Panc1 (cell line): ENCODE measurements at regions not wholly inside any gene's neighbourhood (a gene's known extent, or its start where the extent isn't known, plus 50 kb on each side); places are given as distances from the start of the nearest gene placed in this dataset.

Source experiments
- ATAC-seq: fragments of 200-7000 bp; cut with Tn5 transposase; 2 replicates; pipeline ENCODE4 v1.9.1; 2020; ENCODE audit warnings: mild to moderate bottlenecking, moderate library complexity
- BruUV-seq: library from RNA; stranded (reverse); fragments of 400-500 nt; replicated peaks from 2 replicates; lab custom pipeline; 2021; lab: Mats Ljungman, UMichigan
- CTCF ChIA-PET: fragments of 300-600 bp; sonication (Branson Sonifier 250); formaldehyde crosslinking; loops from one replicate; lab custom pipeline; 2022; ENCODE audit warnings: antibody characterized with exemption; lab: Charles Lee
- POLR2A ChIA-PET: fragments of 300-600 bp; sonication (Branson Sonifier 250); formaldehyde crosslinking; loops from one replicate; lab custom pipeline; 2022; ENCODE audit warnings: antibody characterized with exemption; lab: Charles Lee
- DNase-seq: peaks from one replicate; pipeline ENCODE4 v3.0.0-alpha.2; 2010; ENCODE audit warnings: low read depth, low spot score
- H3K27ac ChIP-seq: 2 replicates; pipeline ENCODE4 v1.5.1; 2011; ENCODE audit warnings: mild to moderate bottlenecking, low read length, inconsistent platforms
- H3K27me3 ChIP-seq: fragments of 200-500 bp; sonication (Bioruptor generic); 2 replicates; pipeline ENCODE4 v1.6.0; 2014; ENCODE audit warnings: low read length, inconsistent platforms; ENCODE audit not compliant: control insufficient read depth, insufficient read depth
- H3K36me3 ChIP-seq: fragments of 200-500 bp; sonication (Bioruptor generic); 2 replicates; pipeline ENCODE4 v1.5.1; 2014; ENCODE audit warnings: inconsistent platforms, mild to moderate bottlenecking, low read length, moderate library complexity; ENCODE audit not compliant: control insufficient read depth, insufficient read depth
- H3K4me1 ChIP-seq: 2 replicates; pipeline ENCODE4 v1.5.1; 2011; ENCODE audit warnings: inconsistent platforms, mild to moderate bottlenecking, low read length, moderate library complexity; ENCODE audit not compliant: control insufficient read depth, insufficient read depth
- H3K4me3 ChIP-seq, 2 experiments: 2 replicates each; pipeline ENCODE4 v1.5.1; 2011 to 2012; ENCODE audit warnings: low read depth in 2 of 2, low read length in 2 of 2, mild to moderate bottlenecking in 2 of 2, inconsistent platforms in 1 of 2, moderate library complexity in 1 of 2
- H3K9me3 ChIP-seq: fragments of 200-500 bp; sonication (Bioruptor generic); 2 replicates; pipeline ENCODE4 v1.5.1; 2014; ENCODE audit warnings: low read depth, mild to moderate bottlenecking, inconsistent platforms, low read length, moderate library complexity; ENCODE audit not compliant: control insufficient read depth, insufficient read depth
- POLR2AphosphoS5 ChIP-seq: IDR thresholded peaks from 2 replicates; pipeline ENCODE4 v1.6.1; 2012; ENCODE audit warnings: mild to moderate bottlenecking, low read depth, low read length, moderate library complexity
- SIN3A ChIP-seq: IDR thresholded peaks from 2 replicates; pipeline ENCODE4 v1.6.1; 2012; ENCODE audit warnings: low read depth, mild to moderate bottlenecking, low read length, moderate library complexity, borderline replicate concordance; ENCODE audit not compliant: insufficient read depth
- TCF7L2 ChIP-seq: IDR thresholded peaks from 2 replicates; pipeline ENCODE4 v1.6.1; 2011; ENCODE audit warnings: mild to moderate bottlenecking, low read depth, low read length, inconsistent platforms
- in situ Hi-C: cut with HindIII; loops from 2 replicates; pipeline ENCODE4 v1.10.0; 2016; ENCODE audit warnings: low sequenced_read_pairs, low pct_unique_long_range_greater_than_20kb
- intact Hi-C: fragments of 100-400 bp; cut with micrococcal nuclease; formaldehyde crosslinking; loops from one replicate; pipeline ENCODE4 v1.10.0; 2022; ENCODE audit not compliant: unreplicated experiment
- TF ChIP-seq, protein P1 (sequence below): fragments of 450-650 bp; IDR thresholded peaks from 2 replicates; pipeline ENCODE4 v1.5.1; 2017; ENCODE audit warnings: mild to moderate bottlenecking
- TF ChIP-seq, protein P2 (sequence below), 2 experiments: IDR thresholded peaks; 2 replicates each; pipeline ENCODE4 v1.6.1; 2011 to 2012; ENCODE audit warnings: low read depth in 2 of 2, control low read depth in 1 of 2, low read length in 1 of 2, mild to moderate bottlenecking in 1 of 2, moderate library complexity in 1 of 2; ENCODE audit not compliant: insufficient read depth in 1 of 2

DNA sequence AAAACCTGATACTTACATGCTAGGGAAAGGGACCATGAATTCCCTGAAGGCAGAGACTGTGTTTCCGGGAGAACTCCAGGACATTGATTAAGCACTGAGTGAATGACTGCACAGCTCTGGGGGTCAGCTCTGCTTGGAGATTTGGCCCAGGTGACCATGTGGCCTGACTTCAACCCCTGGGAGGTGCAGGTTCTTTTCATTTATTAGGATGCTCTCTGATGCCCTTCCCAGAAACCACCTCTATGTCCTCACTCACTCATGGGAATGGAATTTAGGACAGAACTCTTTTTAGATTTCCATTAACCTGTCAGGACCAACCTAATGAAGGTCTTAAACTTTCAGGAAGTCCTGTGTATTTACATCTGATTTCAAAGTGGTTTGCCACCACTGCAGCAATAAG lies 393.3 kb upstream of the ARGLU1 start:
- no peaks in the 10 kb centered on the region for H3K9me3 ChIP-seq
- no TSS peak for BruUV-seq
- ChIA-PET CTCF (no interaction called here), POLR2A (no interaction called here)
- ATAC-seq: no peak
- H3K27me3 ChIP-seq: no peaks in the 10 kb centered on the region
- H3K36me3 ChIP-seq: no peaks in the 10 kb centered on the region
- no peak overlapping the region for H3K27ac ChIP-seq
- no peak overlapping the region for H3K4me3 ChIP-seq
- no peaks in the 10 kb centered on the region for H3K4me1 ChIP-seq
- intact Hi-C loops (no loop called here), in situ Hi-C loops (no loop called here)
- no peak for DNase-seq
- TF ChIP-seq, protein P1, sequence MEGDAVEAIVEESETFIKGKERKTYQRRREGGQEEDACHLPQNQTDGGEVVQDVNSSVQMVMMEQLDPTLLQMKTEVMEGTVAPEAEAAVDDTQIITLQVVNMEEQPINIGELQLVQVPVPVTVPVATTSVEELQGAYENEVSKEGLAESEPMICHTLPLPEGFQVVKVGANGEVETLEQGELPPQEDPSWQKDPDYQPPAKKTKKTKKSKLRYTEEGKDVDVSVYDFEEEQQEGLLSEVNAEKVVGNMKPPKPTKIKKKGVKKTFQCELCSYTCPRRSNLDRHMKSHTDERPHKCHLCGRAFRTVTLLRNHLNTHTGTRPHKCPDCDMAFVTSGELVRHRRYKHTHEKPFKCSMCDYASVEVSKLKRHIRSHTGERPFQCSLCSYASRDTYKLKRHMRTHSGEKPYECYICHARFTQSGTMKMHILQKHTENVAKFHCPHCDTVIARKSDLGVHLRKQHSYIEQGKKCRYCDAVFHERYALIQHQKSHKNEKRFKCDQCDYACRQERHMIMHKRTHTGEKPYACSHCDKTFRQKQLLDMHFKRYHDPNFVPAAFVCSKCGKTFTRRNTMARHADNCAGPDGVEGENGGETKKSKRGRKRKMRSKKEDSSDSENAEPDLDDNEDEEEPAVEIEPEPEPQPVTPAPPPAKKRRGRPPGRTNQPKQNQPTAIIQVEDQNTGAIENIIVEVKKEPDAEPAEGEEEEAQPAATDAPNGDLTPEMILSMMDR: no peak
- TF ChIP-seq SIN3A (no peak), TCF7L2 (no peak), POLR2AphosphoS5 (no peak)
- TF ChIP-seq, protein P2, sequence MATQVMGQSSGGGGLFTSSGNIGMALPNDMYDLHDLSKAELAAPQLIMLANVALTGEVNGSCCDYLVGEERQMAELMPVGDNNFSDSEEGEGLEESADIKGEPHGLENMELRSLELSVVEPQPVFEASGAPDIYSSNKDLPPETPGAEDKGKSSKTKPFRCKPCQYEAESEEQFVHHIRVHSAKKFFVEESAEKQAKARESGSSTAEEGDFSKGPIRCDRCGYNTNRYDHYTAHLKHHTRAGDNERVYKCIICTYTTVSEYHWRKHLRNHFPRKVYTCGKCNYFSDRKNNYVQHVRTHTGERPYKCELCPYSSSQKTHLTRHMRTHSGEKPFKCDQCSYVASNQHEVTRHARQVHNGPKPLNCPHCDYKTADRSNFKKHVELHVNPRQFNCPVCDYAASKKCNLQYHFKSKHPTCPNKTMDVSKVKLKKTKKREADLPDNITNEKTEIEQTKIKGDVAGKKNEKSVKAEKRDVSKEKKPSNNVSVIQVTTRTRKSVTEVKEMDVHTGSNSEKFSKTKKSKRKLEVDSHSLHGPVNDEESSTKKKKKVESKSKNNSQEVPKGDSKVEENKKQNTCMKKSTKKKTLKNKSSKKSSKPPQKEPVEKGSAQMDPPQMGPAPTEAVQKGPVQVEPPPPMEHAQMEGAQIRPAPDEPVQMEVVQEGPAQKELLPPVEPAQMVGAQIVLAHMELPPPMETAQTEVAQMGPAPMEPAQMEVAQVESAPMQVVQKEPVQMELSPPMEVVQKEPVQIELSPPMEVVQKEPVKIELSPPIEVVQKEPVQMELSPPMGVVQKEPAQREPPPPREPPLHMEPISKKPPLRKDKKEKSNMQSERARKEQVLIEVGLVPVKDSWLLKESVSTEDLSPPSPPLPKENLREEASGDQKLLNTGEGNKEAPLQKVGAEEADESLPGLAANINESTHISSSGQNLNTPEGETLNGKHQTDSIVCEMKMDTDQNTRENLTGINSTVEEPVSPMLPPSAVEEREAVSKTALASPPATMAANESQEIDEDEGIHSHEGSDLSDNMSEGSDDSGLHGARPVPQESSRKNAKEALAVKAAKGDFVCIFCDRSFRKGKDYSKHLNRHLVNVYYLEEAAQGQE (IDR thresholded peaks at IDR 0.05; ENCODE audit: insufficient read depth in 1 of 2, low read depth in 2 of 2, low read length in 1 of 2): no peak

DNA sequence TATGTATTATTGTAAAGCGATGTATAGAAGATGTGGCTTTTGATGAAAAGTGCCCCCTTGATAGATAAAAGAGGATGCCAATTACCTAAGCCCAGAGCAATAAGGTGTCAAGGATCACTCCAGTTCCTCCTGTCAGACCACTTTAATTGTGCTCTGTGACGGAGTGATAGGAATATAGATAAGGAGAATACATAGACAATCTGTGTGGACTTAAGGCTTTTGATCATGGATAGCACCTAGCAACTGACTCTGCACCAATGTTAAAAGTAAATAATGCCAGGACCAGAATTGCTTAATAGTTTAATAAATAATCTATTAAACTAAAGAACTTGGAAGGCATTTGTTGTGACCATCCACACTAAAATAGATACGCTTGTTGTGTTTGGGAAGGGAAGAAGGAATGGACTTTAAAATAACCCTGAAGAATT lies 390.7 kb upstream of the ARGLU1 start:
- CTCF ChIA-PET: no interaction called here
- no peak for ATAC-seq
- Histone ChIP-seq H3K4me1 (no peaks in the 10 kb centered on the region), H3K9me3 (no peaks in the 10 kb centered on the region), H3K27me3 (no peaks in the 10 kb centered on the region), H3K27ac (no peak overlapping the region), H3K36me3 (no peaks in the 10 kb centered on the region), H3K4me3 (no peak overlapping the region)
- POLR2A ChIA-PET: no interaction called here
- intact Hi-C loops (no loop called here), in situ Hi-C loops (no loop called here)
- DNase-seq: no peak
- TF ChIP-seq POLR2AphosphoS5 (no peak), SIN3A (no peak), TCF7L2 (no peak)
- TF ChIP-seq, protein P2 (IDR thresholded peaks at IDR 0.05; ENCODE audit: insufficient read depth in 1 of 2, low read depth in 2 of 2, low read length in 1 of 2): no peak
- TF ChIP-seq, protein P1: no peak
- BruUV-seq: no TSS peak
